ENCODE measurements at regions not wholly inside any gene's neighbourhood (a gene's known extent, or its start where the extent isn't known, plus 50 kb on each side); places are given as distances from the start of the nearest gene placed in this dataset.

- Histone ChIP-seq H3K36me3 (ENCODE audit: control insufficient read depth, insufficient read depth, low read length) (no peaks in the 10 kb centered on the region), H3K27me3 (ENCODE audit: control insufficient read depth, insufficient read depth, low read length) (no peaks in the 10 kb centered on the region), H3K9me3 (ENCODE audit: control insufficient read depth, insufficient read depth, low read length) (no peaks in the 10 kb centered on the region), H3K27ac (ENCODE audit: low read length) (no peak overlapping the region), H3K4me3 (ENCODE audit: low read length) (no peak overlapping the region), H3K4me1 (ENCODE audit: control insufficient read depth, insufficient read depth, low read length) (no peaks in the 10 kb centered on the region)
- Mint-ChIP-seq H3K27ac (no peak overlapping the region), H3K4me3 (no peak overlapping the region), H3K4me1 (peaks cover 6 to 9% of the 10 kb centered on the region in 2 donors), H3K27me3 (ENCODE audit: low read depth in 2 of 2) (peaks cover 6 to 12% of the 10 kb centered on the region in 2 donors), H3K36me3 (no peaks in the 10 kb centered on the region), H3K9me3 (no peaks in the 10 kb centered on the region)
- no peak for DNase-seq
- 100% methylated on average over 1 of the region's 1 CpG for WGBS (ENCODE audit: insufficient coverage)
- intact Hi-C loops (cut with micrococcal nuclease) = loop anchor here (10.0 kb wide), 2 partner anchors 521 to 1451 kb away; no protein-coding TSS in a partner anchor
- no peak for TF ChIP-seq CTCF (IDR thresholded peaks at IDR 0.05)
- no peak for ATAC-seq
These were observed 159.1 kb upstream of the USP24 start for GRCh38 chr1:55374216-55374615.

GRCh38 chr1:55369474-55369873 lies 154.3 kb upstream of the USP24 start:
- Histone ChIP-seq H3K27ac (ENCODE audit: low read length) (no peak overlapping the region), H3K36me3 (ENCODE audit: control insufficient read depth, insufficient read depth, low read length) (no peaks in the 10 kb centered on the region), H3K27me3 (ENCODE audit: control insufficient read depth, insufficient read depth, low read length) (no peaks in the 10 kb centered on the region), H3K9me3 (ENCODE audit: control insufficient read depth, insufficient read depth, low read length) (no peaks in the 10 kb centered on the region), H3K4me1 (ENCODE audit: control insufficient read depth, insufficient read depth, low read length) (no peaks in the 10 kb centered on the region), H3K4me3 (ENCODE audit: low read length) (no peak overlapping the region)
- intact Hi-C loops (cut with micrococcal nuclease) = no loop called here
- H3K9me3 Mint-ChIP-seq = no peaks in the 10 kb centered on the region
- H3K4me3 Mint-ChIP-seq = no peak overlapping the region
- 86% methylated on average over 6 of the region's 6 CpGs for WGBS (ENCODE audit: insufficient coverage)
- DNase-seq (no peak), ATAC-seq (no peak)
- no peak overlapping the region for H3K27ac Mint-ChIP-seq
- H3K27me3 Mint-ChIP-seq (ENCODE audit: low read depth in 2 of 2) = peaks cover 12 to 27% of the 10 kb centered on the region in 2 donors
- no peak for TF ChIP-seq CTCF (IDR thresholded peaks at IDR 0.05)
- H3K36me3 Mint-ChIP-seq = no peaks in the 10 kb centered on the region
- no peaks in the 10 kb centered on the region for H3K4me1 Mint-ChIP-seq

GRCh38 chr1:55368698-55369097 lies 153.5 kb upstream of the USP24 start:
- no peak for DNase-seq
- Histone ChIP-seq H3K4me3 (ENCODE audit: low read length) (no peak overlapping the region), H3K36me3 (ENCODE audit: control insufficient read depth, insufficient read depth, low read length) (no peaks in the 10 kb centered on the region), H3K27ac (ENCODE audit: low read length) (no peak overlapping the region), H3K4me1 (ENCODE audit: control insufficient read depth, insufficient read depth, low read length) (no peaks in the 10 kb centered on the region), H3K9me3 (ENCODE audit: control insufficient read depth, insufficient read depth, low read length) (no peaks in the 10 kb centered on the region), H3K27me3 (ENCODE audit: control insufficient read depth, insufficient read depth, low read length) (no peaks in the 10 kb centered on the region)
- Mint-ChIP-seq H3K27me3 (ENCODE audit: low read depth in 2 of 2) (peaks cover 12 to 27% of the 10 kb centered on the region in 2 donors), H3K4me3 (no peak overlapping the region), H3K4me1 (no peaks in the 10 kb centered on the region), H3K9me3 (no peaks in the 10 kb centered on the region), H3K36me3 (no peaks in the 10 kb centered on the region), H3K27ac (no peak overlapping the region)
- intact Hi-C loops (cut with micrococcal nuclease) = no loop called here
- TF ChIP-seq CTCF (IDR thresholded peaks at IDR 0.05) = no peak
- ATAC-seq = no peak
- 68% methylated on average over 3 of the region's 3 CpGs for WGBS (ENCODE audit: insufficient coverage)

GRCh38 chr1:55367273-55367672 lies 152.1 kb upstream of the USP24 start:
- intact Hi-C loops (cut with micrococcal nuclease) = no loop called here
- Histone ChIP-seq H3K36me3 (ENCODE audit: control insufficient read depth, insufficient read depth, low read length) (no peaks in the 10 kb centered on the region), H3K4me3 (ENCODE audit: low read length) (no peak overlapping the region), H3K27me3 (ENCODE audit: control insufficient read depth, insufficient read depth, low read length) (no peaks in the 10 kb centered on the region), H3K4me1 (ENCODE audit: control insufficient read depth, insufficient read depth, low read length) (no peaks in the 10 kb centered on the region), H3K27ac (ENCODE audit: low read length) (no peak overlapping the region), H3K9me3 (ENCODE audit: control insufficient read depth, insufficient read depth, low read length) (no peaks in the 10 kb centered on the region)
- no peak for TF ChIP-seq CTCF (IDR thresholded peaks at IDR 0.05)
- no peak overlapping the region for H3K27ac Mint-ChIP-seq
- H3K36me3 Mint-ChIP-seq = no peaks in the 10 kb centered on the region
- H3K4me1 Mint-ChIP-seq = peaks cover 8 to 9% of the 10 kb centered on the region in 2 donors
- no peak for DNase-seq
- H3K27me3 Mint-ChIP-seq (ENCODE audit: low read depth in 2 of 2) = peaks cover 12 to 27% of the 10 kb centered on the region in 2 donors
- no peak for ATAC-seq
- H3K4me3 Mint-ChIP-seq = no peak overlapping the region
- no peaks in the 10 kb centered on the region for H3K9me3 Mint-ChIP-seq
- WGBS (ENCODE audit: insufficient coverage) = 85% methylated on average over 7 of the region's 7 CpGs
